Endodermal cell (in vitro differentiated cells): ENCODE measurements at regions not wholly inside any gene's neighbourhood (a gene's known extent, or its start where the extent isn't known, plus 50 kb on each side); places are given as distances from the start of the nearest gene placed in this dataset.
A peak's percentile ranks its signal among the peaks of the same experiment; 100 is the strongest.

Source experiments
- DNase-seq: peaks from one replicate; pipeline ENCODE4 v3.0.0-alpha.2; 2017
- H3K27ac ChIP-seq: 2 replicates; pipeline ENCODE4 v1.5.1; 2013; ENCODE audit warnings: mild to moderate bottlenecking, low read depth, low read length, moderate library complexity
- H3K27me3 ChIP-seq: 2 replicates; pipeline ENCODE4 v1.6.1; 2013; ENCODE audit warnings: mild to moderate bottlenecking, low read length, moderate library complexity; ENCODE audit not compliant: insufficient read depth, control insufficient read depth, poor library complexity, severe bottlenecking
- H3K36me3 ChIP-seq: 2 replicates; pipeline ENCODE4 v1.7.0; 2013; ENCODE audit warnings: mild to moderate bottlenecking, low read length, moderate library complexity; ENCODE audit not compliant: control insufficient read depth, insufficient read depth
- H3K4me1 ChIP-seq: one replicate; pipeline ENCODE4 v1.7.0; 2013; ENCODE audit warnings: low read length; ENCODE audit not compliant: control insufficient read depth, insufficient read depth
- H3K4me3 ChIP-seq: 2 replicates; pipeline ENCODE4 v1.5.1; 2013; ENCODE audit warnings: mild to moderate bottlenecking, low read length, moderate library complexity
- H3K9ac ChIP-seq: 2 replicates; pipeline ENCODE4 v1.6.1; 2013; ENCODE audit warnings: mild to moderate bottlenecking, low read length, moderate library complexity; ENCODE audit not compliant: poor library complexity, severe bottlenecking; ENCODE audit errors: extremely low read depth
- H3K9me3 ChIP-seq: 2 replicates; pipeline ENCODE4 v1.6.1; 2013; ENCODE audit warnings: mild to moderate bottlenecking, low read length, moderate library complexity; ENCODE audit not compliant: control insufficient read depth
- H3K27ac Mint-ChIP-seq: 2 replicates; pipeline ENCODE4 v1.8.0; 2020; ENCODE audit warnings: mixed read lengths
- H3K27me3 Mint-ChIP-seq: 2 replicates; pipeline ENCODE4 v1.8.0; 2021; ENCODE audit warnings: mild to moderate bottlenecking, mixed read lengths; ENCODE audit not compliant: insufficient read depth
- H3K36me3 Mint-ChIP-seq: 2 replicates; pipeline ENCODE4 v1.8.0; 2020; ENCODE audit warnings: low read depth, mixed read lengths
- H3K4me1 Mint-ChIP-seq: 2 replicates; pipeline ENCODE4 v1.8.0; 2020; ENCODE audit warnings: mixed read lengths
- H3K4me3 Mint-ChIP-seq: 2 replicates; pipeline ENCODE4 v1.8.0; 2020; ENCODE audit warnings: mild to moderate bottlenecking, moderate library complexity, mixed read lengths
- H3K9me3 Mint-ChIP-seq: 2 replicates; pipeline ENCODE4 v1.8.0; 2020; ENCODE audit warnings: mild to moderate bottlenecking, mixed read lengths
- CTCF ChIP-seq: fragments of 200-600 bp; sonication (generic); conservative IDR thresholded peaks from 2 replicates; pipeline ENCODE4 v1.5.0; 2021; ENCODE audit warnings: antibody characterized with exemption, mild to moderate bottlenecking
- WGBS, 2 experiments: methylation state at CpG; one replicate each; pipeline versions ENCODE4 v1.1.5 to v1.1.7; 2013; ENCODE audit warnings: missing lambda C conversion rate in 2 of 2, mixed read lengths in 1 of 2; ENCODE audit not compliant: insufficient coverage in 1 of 2, insufficient read length in 1 of 2; 5-methylcytosine and 5-hydroxymethylcytosine counted together

DNA sequence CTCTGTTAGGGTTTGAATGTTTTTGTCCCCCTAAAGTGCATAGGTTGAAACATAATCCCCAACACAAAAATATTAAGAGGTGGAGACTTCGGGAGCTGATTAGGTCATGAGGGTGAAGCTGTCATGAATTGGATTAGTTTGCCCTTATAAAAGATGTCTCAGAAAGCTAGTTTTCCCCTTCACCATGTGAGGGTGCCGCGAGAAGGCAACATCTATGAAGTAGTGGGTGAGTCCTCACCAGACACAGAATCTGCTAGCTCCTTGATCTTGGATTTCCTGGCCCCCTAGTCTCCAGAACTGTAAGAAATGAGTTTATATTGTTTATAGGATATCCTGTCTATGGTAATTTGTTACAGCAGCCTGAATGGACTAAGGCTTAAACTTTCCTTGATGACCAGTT is 301.5 kb upstream of the ATP2B1 start:
- Mint-ChIP-seq H3K4me1 (no peaks in the 10 kb centered on the region), H3K27ac (no peak overlapping the region), H3K4me3 (no peak overlapping the region), H3K27me3 (no peaks in the 10 kb centered on the region), H3K36me3 (no peaks in the 10 kb centered on the region), H3K9me3 (no peaks in the 10 kb centered on the region)
- no peaks in the 10 kb centered on the region for H3K9me3 ChIP-seq
- WGBS, 2 experiments: 92% methylated on average over 3 of the region's 3 CpGs; no CpG with 5 or more reads in 1 of the 2 experiments
- DNase-seq: peak; percentile 71
- no peak overlapping the region for H3K9ac ChIP-seq
- H3K4me1 ChIP-seq: no peaks in the 10 kb centered on the region
- no peaks in the 10 kb centered on the region for H3K27me3 ChIP-seq
- peak; percentile 61 for TF ChIP-seq CTCF
- H3K4me3 ChIP-seq: no peak overlapping the region
- no peaks in the 10 kb centered on the region for H3K36me3 ChIP-seq
- no peak overlapping the region for H3K27ac ChIP-seq

DNA sequence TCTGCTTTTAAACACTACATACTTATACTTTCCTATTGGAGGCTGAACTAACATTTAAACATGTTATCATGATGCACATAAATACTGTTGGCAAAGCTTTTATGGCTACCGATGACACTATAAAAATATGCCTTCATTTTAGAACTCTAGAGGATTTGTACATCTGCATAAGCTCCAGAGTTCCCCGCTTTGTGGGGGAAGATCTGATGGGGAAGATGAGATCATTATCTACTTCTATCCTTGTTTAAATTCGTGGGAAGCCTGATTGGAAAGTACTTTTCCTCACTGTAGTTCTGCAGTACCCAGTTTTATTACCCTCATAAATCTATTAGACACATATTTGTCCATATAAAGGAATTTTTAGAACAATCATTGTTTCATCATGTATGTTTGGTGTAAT is 299.6 kb upstream of the ATP2B1 start:
- no peak for TF ChIP-seq CTCF
- Mint-ChIP-seq H3K27me3 (no peaks in the 10 kb centered on the region), H3K4me1 (peaks cover 9% of the 10 kb centered on the region), H3K4me3 (no peak overlapping the region), H3K27ac (no peak overlapping the region), H3K36me3 (no peaks in the 10 kb centered on the region), H3K9me3 (no peaks in the 10 kb centered on the region)
- Histone ChIP-seq H3K4me1 (no peaks in the 10 kb centered on the region), H3K27ac (no peak overlapping the region), H3K36me3 (no peaks in the 10 kb centered on the region), H3K4me3 (no peak overlapping the region), H3K9ac (no peak overlapping the region), H3K27me3 (no peaks in the 10 kb centered on the region), H3K9me3 (no peaks in the 10 kb centered on the region)
- 80 to 100% methylated on average over 1 to 2 of the region's 3 CpGs for WGBS, 2 experiments
- DNase-seq: no peak

DNA sequence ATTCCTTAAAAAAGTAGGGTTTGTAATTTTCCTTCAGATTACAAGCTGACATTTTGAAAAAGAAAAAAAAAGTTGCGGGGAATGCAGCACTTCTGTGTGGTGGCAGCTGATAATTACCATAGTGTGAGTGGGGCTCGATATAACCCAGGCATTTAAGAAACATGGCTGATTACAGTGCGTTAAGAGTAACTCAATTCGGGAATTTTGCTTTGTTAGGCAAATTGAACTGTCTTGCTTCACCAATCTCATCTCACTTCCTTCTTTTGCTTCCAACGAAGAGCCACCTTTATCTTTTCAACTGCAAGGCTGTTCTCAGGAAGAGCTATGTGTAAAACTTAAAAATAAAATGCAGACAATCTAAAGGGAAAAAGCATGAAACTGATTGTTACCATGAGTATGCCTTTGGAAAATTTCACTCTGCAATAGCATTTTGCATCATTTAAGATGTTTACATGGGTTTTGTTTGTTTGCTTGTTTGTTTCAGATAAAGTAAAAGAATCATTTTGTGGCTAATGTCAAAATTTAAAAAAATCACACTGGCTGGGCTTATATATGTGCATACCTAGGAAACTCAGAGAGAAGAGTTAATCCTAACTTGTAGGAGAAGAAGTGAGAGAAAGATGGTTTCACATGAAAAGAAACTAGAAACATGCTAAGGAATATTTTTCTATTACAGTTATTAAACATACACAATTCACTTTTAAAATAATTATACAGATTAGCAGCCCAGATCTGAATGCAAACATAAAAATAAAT is 295.9 kb upstream of the ATP2B1 start:
- Mint-ChIP-seq H3K27me3 (no peaks in the 10 kb centered on the region), H3K36me3 (no peaks in the 10 kb centered on the region), H3K27ac (peak overlapping the region; percentile 50), H3K9me3 (no peaks in the 10 kb centered on the region), H3K4me1 (peaks cover 9% of the 10 kb centered on the region), H3K4me3 (no peak overlapping the region)
- Histone ChIP-seq H3K4me3 (no peak overlapping the region), H3K9ac (no peak overlapping the region), H3K27ac (no peak overlapping the region), H3K9me3 (no peaks in the 10 kb centered on the region), H3K4me1 (no peaks in the 10 kb centered on the region), H3K36me3 (no peaks in the 10 kb centered on the region), H3K27me3 (no peaks in the 10 kb centered on the region)
- no peak for DNase-seq
- WGBS, 2 experiments: 69 to 90% methylated on average over 2 to 5 of the region's 5 CpGs
- TF ChIP-seq CTCF: no peak
